Neural cell (in vitro differentiated cells): ENCODE measurements at regions not wholly inside any gene's neighbourhood (a gene's known extent, or its start where the extent isn't known, plus 50 kb on each side); places are given as distances from the start of the nearest gene placed in this dataset.
"Not testable (repeated sequence)": the region's sequence is repeated elsewhere in the genome, so short reads cannot be mapped to it uniquely, and the experiment has no call there.

Experiments used
- H2AFZ ChIP-seq: fragments of 200-600, 300-800 bp; sonication (generic), shearing (Covaris generic); 2 replicates; pipeline ENCODE4 v1.6.0; 2014; ENCODE audit warnings: low read depth, mild to moderate bottlenecking, antibody characterized with exemption, low read length, moderate library complexity
- H3F3A ChIP-seq: fragments of 200-600 bp; shearing (Covaris generic); 2 replicates; pipeline ENCODE4 v1.6.1; 2016; ENCODE audit warnings: mild to moderate bottlenecking, moderate library complexity, mixed read lengths, antibody characterized with exemption, low read length; ENCODE audit not compliant: insufficient read depth, poor library complexity, severe bottlenecking
- H3K27ac ChIP-seq: fragments of 200-600, 300-800 bp; sonication (generic), shearing (Covaris generic); 2 replicates; pipeline ENCODE4 v1.5.1; 2014; ENCODE audit warnings: mild to moderate bottlenecking, low read length, moderate library complexity
- H3K27me3 ChIP-seq: fragments of 300-800, 200-600 bp; sonication (generic), shearing (Covaris generic); 2 replicates; pipeline ENCODE4 v1.6.0; 2014; ENCODE audit warnings: mild to moderate bottlenecking, low read depth, low read length, moderate library complexity; ENCODE audit not compliant: insufficient read depth
- H3K36me3 ChIP-seq: fragments of 300-800, 200-600 bp; sonication (generic), shearing (Covaris generic); 2 replicates; pipeline ENCODE4 v1.5.1; 2014; ENCODE audit warnings: mild to moderate bottlenecking, antibody characterized with exemption, low read length, moderate library complexity; ENCODE audit not compliant: insufficient read depth
- H3K4me2 ChIP-seq: fragments of 300-800, 200-600 bp; sonication (generic), shearing (Covaris generic); 2 replicates; pipeline ENCODE4 v1.6.0; 2014; ENCODE audit warnings: mild to moderate bottlenecking, low read length
- H3K4me3 ChIP-seq: fragments of 300-800, 200-600 bp; sonication (generic), shearing (Covaris generic); 2 replicates; pipeline ENCODE4 v1.5.1; 2014; ENCODE audit warnings: mild to moderate bottlenecking, low read length, moderate library complexity
- H3K79me2 ChIP-seq: fragments of 200-600 bp; shearing (Covaris generic); replicated peaks from 2 replicates; pipeline ENCODE4 v1.6.0; 2014; ENCODE audit warnings: mild to moderate bottlenecking, low read length, moderate library complexity; ENCODE audit not compliant: insufficient read depth
- H3K9ac ChIP-seq: fragments of 300-800, 200-600 bp; sonication (generic), shearing (Covaris generic); 2 replicates; pipeline ENCODE4 v1.6.1; 2016; ENCODE audit warnings: mild to moderate bottlenecking, low read length, mixed read lengths
- H3K9me2 ChIP-seq: fragments of 200-600 bp; shearing (Covaris generic); 2 replicates; pipeline ENCODE4 v1.6.1; 2016; ENCODE audit warnings: mild to moderate bottlenecking, low read length, mixed read lengths; ENCODE audit not compliant: insufficient read depth
- H3K9me3 ChIP-seq: fragments of 200-600, 300-800 bp; sonication (generic), shearing (Covaris generic); 2 replicates; pipeline ENCODE4 v1.6.1; 2016; ENCODE audit warnings: mild to moderate bottlenecking, mixed run types, low read length, moderate library complexity, mixed read lengths
- H4K20me1 ChIP-seq: fragments of 200-600 bp; shearing (Covaris generic); 2 replicates; pipeline ENCODE4 v1.6.1; 2016; ENCODE audit warnings: mild to moderate bottlenecking, mixed run types; ENCODE audit not compliant: insufficient read depth
- CTCF ChIP-seq: fragments of 450-650 bp; IDR thresholded peaks from 2 replicates; pipeline ENCODE4 v1.5.1; 2014; ENCODE audit warnings: antibody characterized with exemption, mild to moderate bottlenecking, moderate library complexity; ENCODE audit not compliant: poor library complexity, severe bottlenecking
- EP300 ChIP-seq: fragments of 450-650 bp; conservative IDR thresholded peaks from 2 replicates; pipeline ENCODE4 v1.6.1; 2014; ENCODE audit warnings: antibody characterized with exemption, mild to moderate bottlenecking, moderate library complexity; ENCODE audit not compliant: poor library complexity, severe bottlenecking
- EZH2 ChIP-seq: fragments of 200-600, 300-800 bp; shearing (Covaris generic), sonication (generic); IDR thresholded peaks from 2 replicates; pipeline ENCODE4 v1.6.1; 2014; ENCODE audit warnings: antibody characterized with exemption, low read length, borderline replicate concordance, mild to moderate bottlenecking; ENCODE audit not compliant: insufficient read depth, poor library complexity, severe bottlenecking
- MXI1 ChIP-seq: fragments of 450-650 bp; conservative IDR thresholded peaks from 2 replicates; pipeline ENCODE4 v1.6.1; 2014; ENCODE audit warnings: antibody characterized with exemption, mild to moderate bottlenecking; ENCODE audit not compliant: poor library complexity, severe bottlenecking
- POLR2AphosphoS5 ChIP-seq: IDR thresholded peaks from 2 replicates; pipeline ENCODE4 v1.6.1; 2012
- RAD21 ChIP-seq: fragments of 450-650 bp; conservative IDR thresholded peaks from 2 replicates; pipeline ENCODE4 v1.6.1; 2014; ENCODE audit warnings: antibody characterized with exemption, mild to moderate bottlenecking, moderate library complexity
- SMC3 ChIP-seq: fragments of 450-650 bp; conservative IDR thresholded peaks from 2 replicates; pipeline ENCODE4 v1.6.1; 2014; ENCODE audit warnings: antibody characterized with exemption, mild to moderate bottlenecking, moderate library complexity; ENCODE audit not compliant: poor library complexity
- TAF1 ChIP-seq: IDR thresholded peaks from 2 replicates; pipeline ENCODE4 v1.6.1; 2012; ENCODE audit warnings: low read depth
- TF ChIP-seq, protein P1 (sequence below): IDR thresholded peaks from 2 replicates; pipeline ENCODE4 v1.6.1; 2012; ENCODE audit warnings: borderline replicate concordance

DNA sequence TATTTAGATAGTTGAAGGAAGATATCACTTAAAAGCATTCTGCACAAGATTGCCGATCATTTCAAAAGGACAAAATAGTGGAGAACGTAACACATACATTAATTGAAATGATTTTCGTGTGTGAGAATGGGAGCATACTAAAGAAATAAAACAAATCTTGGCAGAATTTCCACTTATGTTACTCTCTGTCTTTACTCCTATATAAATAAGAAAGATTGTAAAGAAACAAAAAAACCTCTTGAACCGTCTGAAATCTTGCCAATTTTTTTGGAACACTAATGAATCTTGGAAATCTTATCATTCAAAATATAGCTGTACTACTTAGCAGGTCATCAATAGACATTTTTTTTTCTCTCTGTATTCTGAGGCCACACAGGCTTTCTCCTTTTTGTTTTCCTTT lies 528.8 kb upstream of the NCAM2 start:
- H3K27me3 ChIP-seq: no peaks in the 10 kb centered on the region
- no peaks in the 10 kb centered on the region for H3K9me3 ChIP-seq
- H3K79me2 ChIP-seq: no peaks in the 10 kb centered on the region
- no peak overlapping the region for H3K9ac ChIP-seq
- no peaks in the 10 kb centered on the region for H3K36me3 ChIP-seq
- TF ChIP-seq RAD21: no peak
- TF ChIP-seq EP300: no peak
- no peak for TF ChIP-seq POLR2AphosphoS5
- TF ChIP-seq EZH2: no peak
- no peak for TF ChIP-seq TAF1
- no peak for TF ChIP-seq CTCF
- no peak for TF ChIP-seq SMC3
- TF ChIP-seq, protein P1, sequence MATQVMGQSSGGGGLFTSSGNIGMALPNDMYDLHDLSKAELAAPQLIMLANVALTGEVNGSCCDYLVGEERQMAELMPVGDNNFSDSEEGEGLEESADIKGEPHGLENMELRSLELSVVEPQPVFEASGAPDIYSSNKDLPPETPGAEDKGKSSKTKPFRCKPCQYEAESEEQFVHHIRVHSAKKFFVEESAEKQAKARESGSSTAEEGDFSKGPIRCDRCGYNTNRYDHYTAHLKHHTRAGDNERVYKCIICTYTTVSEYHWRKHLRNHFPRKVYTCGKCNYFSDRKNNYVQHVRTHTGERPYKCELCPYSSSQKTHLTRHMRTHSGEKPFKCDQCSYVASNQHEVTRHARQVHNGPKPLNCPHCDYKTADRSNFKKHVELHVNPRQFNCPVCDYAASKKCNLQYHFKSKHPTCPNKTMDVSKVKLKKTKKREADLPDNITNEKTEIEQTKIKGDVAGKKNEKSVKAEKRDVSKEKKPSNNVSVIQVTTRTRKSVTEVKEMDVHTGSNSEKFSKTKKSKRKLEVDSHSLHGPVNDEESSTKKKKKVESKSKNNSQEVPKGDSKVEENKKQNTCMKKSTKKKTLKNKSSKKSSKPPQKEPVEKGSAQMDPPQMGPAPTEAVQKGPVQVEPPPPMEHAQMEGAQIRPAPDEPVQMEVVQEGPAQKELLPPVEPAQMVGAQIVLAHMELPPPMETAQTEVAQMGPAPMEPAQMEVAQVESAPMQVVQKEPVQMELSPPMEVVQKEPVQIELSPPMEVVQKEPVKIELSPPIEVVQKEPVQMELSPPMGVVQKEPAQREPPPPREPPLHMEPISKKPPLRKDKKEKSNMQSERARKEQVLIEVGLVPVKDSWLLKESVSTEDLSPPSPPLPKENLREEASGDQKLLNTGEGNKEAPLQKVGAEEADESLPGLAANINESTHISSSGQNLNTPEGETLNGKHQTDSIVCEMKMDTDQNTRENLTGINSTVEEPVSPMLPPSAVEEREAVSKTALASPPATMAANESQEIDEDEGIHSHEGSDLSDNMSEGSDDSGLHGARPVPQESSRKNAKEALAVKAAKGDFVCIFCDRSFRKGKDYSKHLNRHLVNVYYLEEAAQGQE: no peak
- no peak for TF ChIP-seq MXI1
- H3F3A ChIP-seq: no peaks in the 10 kb centered on the region
- H4K20me1 ChIP-seq: no peaks in the 10 kb centered on the region
- no peaks in the 10 kb centered on the region for H3K9me2 ChIP-seq
- H3K4me2 ChIP-seq: no peak overlapping the region
- no peak overlapping the region for H3K27ac ChIP-seq
- H3K4me3 ChIP-seq: no peak overlapping the region
- H2AFZ ChIP-seq: no peak overlapping the region

- TF ChIP-seq POLR2AphosphoS5 (no peak), TAF1 (no peak), SMC3 (no peak), EZH2 (no peak), MXI1 (no peak), RAD21 (no peak), EP300 (no peak), CTCF (no peak)
- TF ChIP-seq, protein P1: no peak
- H3K27ac ChIP-seq: no peak overlapping the region
- H3K4me2 ChIP-seq: no peak overlapping the region
- H3K9ac ChIP-seq: no peak overlapping the region
- no peaks in the 10 kb centered on the region for H3K9me2 ChIP-seq
- H2AFZ ChIP-seq: no peak overlapping the region
- H3F3A ChIP-seq: no peaks in the 10 kb centered on the region
- H3K9me3 ChIP-seq: no peaks in the 10 kb centered on the region
- no peaks in the 10 kb centered on the region for H3K27me3 ChIP-seq
- H3K4me3 ChIP-seq: no peak overlapping the region
- no peaks in the 10 kb centered on the region for H3K36me3 ChIP-seq
- no peaks in the 10 kb centered on the region for H4K20me1 ChIP-seq
- H3K79me2 ChIP-seq: no peaks in the 10 kb centered on the region
These were observed 511.9 kb upstream of the NCAM2 start for GRCh38 chr21:20486303-20486702.

- H3K9me3 ChIP-seq, H3K27me3 ChIP-seq, H3K36me3 ChIP-seq, H3K79me2 ChIP-seq, H3K27ac ChIP-seq, H3K4me3 ChIP-seq, H4K20me1 ChIP-seq, H3K4me2 ChIP-seq, H3F3A ChIP-seq, H3K9ac ChIP-seq, H2AFZ ChIP-seq, H3K9me2 ChIP-seq: not testable (repeated sequence)
These were observed 495.3 kb upstream of the NCAM2 start for GRCh38 chr21:20502915-20503314.
